ENCODE measurements at regions not wholly inside any gene's neighbourhood (a gene's known extent, or its start where the extent isn't known, plus 50 kb on each side); places are given as distances from the start of the nearest gene placed in this dataset.

GRCh38 chr14:55910601-55911243 is 207.5 kb upstream of the PELI2 start:
- TF ChIP-seq TCF4 (CRISPR knock-in tag; IDR thresholded peaks at IDR 0.05; ENCODE audit: borderline replicate concordance), result no peak
- no peak for TF ChIP-seq PATZ1 (CRISPR knock-in tag; IDR thresholded peaks at IDR 0.05; ENCODE audit: borderline replicate concordance)
- no peak for TF ChIP-seq ARNTL (CRISPR knock-in tag; IDR thresholded peaks at IDR 0.05; ENCODE audit: borderline replicate concordance, low read depth)
- no peak for TF ChIP-seq ZFP3 (CRISPR knock-in tag; IDR thresholded peaks at IDR 0.05)
- no peak for TF ChIP-seq ISL1 (CRISPR knock-in tag; IDR thresholded peaks at IDR 0.05)
- no peak for TF ChIP-seq SNAI2 (CRISPR knock-in tag; IDR thresholded peaks at IDR 0.05)
- TF ChIP-seq CREB5 (CRISPR knock-in tag; IDR thresholded peaks at IDR 0.05; ENCODE audit: low read depth), result no peak
- no peak for TF ChIP-seq TSHZ2 (CRISPR knock-in tag; IDR thresholded peaks at IDR 0.05)
- TF ChIP-seq RARB (CRISPR knock-in tag; IDR thresholded peaks at IDR 0.05), result no peak
- TF ChIP-seq BACH2 (CRISPR knock-in tag; IDR thresholded peaks at IDR 0.05; ENCODE audit: borderline replicate concordance), result no peak
- no peak for TF ChIP-seq ZNF565 (CRISPR knock-in tag; conservative IDR thresholded peaks at IDR 0.05; ENCODE audit: low read depth)
- no peak for TF ChIP-seq ZNF70 (CRISPR knock-in tag; IDR thresholded peaks at IDR 0.05)
- no peak for TF ChIP-seq ZC3H10 (CRISPR knock-in tag; IDR thresholded peaks at IDR 0.05)
- no peak for TF ChIP-seq ZFP30 (CRISPR knock-in tag; IDR thresholded peaks at IDR 0.05)

Data from SK-N-SH treated with all-trans-retinoic acid at 6 μM for 48 hours (cell line).